ENCODE measurements at regions not wholly inside any gene's neighbourhood (a gene's known extent, or its start where the extent isn't known, plus 50 kb on each side); places are given as distances from the start of the nearest gene placed in this dataset.

DNA sequence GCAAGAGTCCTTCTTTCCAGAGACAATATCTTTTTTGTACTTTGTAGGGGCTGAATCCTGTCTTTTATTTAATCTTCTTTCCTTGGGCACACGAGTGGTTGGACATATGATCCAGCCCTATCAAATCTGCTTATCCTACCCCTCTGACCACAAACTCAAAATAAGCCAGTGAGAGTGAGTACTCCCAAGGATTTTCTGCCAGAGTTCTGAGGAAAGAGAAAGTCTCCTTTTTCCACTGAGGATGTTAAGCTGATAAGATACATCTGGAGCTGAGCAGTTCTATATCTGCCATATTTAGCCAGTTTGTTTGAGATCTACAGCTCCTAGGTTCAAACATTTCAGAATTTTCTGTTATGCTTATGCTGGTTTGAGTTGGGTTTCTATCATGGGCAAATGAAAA lies 134.8 kb upstream of the NWD2 start:
- H3K4me3 ChIP-seq (ENCODE audit: low read depth, low read length), result no peak overlapping the region
- H3K27me3 ChIP-seq (ENCODE audit: control insufficient read depth, insufficient read depth, low read length), result no peaks in the 10 kb centered on the region
- no peak for DNase-seq (ENCODE audit: low read depth)
- ChIA-PET CTCF (no interaction called here), POLR2A (no interaction called here)
- TF ChIP-seq, protein P1, sequence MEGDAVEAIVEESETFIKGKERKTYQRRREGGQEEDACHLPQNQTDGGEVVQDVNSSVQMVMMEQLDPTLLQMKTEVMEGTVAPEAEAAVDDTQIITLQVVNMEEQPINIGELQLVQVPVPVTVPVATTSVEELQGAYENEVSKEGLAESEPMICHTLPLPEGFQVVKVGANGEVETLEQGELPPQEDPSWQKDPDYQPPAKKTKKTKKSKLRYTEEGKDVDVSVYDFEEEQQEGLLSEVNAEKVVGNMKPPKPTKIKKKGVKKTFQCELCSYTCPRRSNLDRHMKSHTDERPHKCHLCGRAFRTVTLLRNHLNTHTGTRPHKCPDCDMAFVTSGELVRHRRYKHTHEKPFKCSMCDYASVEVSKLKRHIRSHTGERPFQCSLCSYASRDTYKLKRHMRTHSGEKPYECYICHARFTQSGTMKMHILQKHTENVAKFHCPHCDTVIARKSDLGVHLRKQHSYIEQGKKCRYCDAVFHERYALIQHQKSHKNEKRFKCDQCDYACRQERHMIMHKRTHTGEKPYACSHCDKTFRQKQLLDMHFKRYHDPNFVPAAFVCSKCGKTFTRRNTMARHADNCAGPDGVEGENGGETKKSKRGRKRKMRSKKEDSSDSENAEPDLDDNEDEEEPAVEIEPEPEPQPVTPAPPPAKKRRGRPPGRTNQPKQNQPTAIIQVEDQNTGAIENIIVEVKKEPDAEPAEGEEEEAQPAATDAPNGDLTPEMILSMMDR (IDR thresholded peaks at IDR 0.05; ENCODE audit: insufficient read depth, low read depth, low read length), result no peak
- no peaks in the 10 kb centered on the region for H3K36me3 ChIP-seq (ENCODE audit: control insufficient read depth, insufficient read depth, low read length)

DNA sequence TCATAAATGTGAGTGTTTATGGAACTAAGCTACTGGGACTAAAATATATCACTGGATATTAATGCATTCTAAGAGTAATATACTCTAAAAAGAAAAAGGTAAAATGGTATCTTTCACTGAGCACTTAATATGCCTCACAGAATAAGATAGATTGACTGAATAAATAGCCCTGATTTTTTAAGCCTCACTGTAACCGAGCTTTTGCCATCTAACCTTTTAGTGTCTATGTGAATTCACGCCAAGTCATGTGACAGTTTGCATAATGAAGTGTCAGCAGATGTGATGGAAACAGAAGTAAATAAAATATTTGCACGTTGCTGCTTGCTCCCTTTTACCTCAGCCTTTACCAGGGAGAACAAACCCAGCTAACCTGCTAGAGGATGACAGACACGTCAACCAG lies 119.7 kb upstream of the NWD2 start:
- CTCF ChIA-PET, result no interaction called here
- Histone ChIP-seq H3K27me3 (ENCODE audit: control insufficient read depth, insufficient read depth, low read length) (no peaks in the 10 kb centered on the region), H3K36me3 (ENCODE audit: control insufficient read depth, insufficient read depth, low read length) (no peaks in the 10 kb centered on the region), H3K4me3 (ENCODE audit: low read depth, low read length) (no peak overlapping the region)
- POLR2A ChIA-PET, result no interaction called here
- TF ChIP-seq, protein P1 (IDR thresholded peaks at IDR 0.05; ENCODE audit: insufficient read depth, low read depth, low read length), result no peak
- DNase-seq (ENCODE audit: low read depth), result no peak

DNA sequence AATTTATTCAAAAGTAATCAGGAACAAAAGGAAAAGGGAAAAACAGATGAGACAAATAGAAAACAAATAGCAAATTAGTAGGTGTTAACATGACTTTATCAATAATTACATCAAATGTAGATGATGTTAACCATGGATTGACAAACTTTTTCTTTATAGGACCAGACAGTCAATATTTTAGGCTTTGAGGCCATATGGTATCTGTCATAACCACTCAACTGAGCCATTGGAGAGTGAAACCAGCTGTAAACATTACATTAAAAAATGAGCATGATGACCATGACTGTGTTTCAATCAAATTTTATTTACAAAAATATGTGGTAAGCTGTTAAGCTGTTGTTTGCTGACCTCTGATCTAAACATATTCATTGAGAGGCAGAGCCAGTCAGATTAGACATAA lies 118.5 kb upstream of the NWD2 start:
- no peaks in the 10 kb centered on the region for H3K27me3 ChIP-seq (ENCODE audit: control insufficient read depth, insufficient read depth, low read length)
- H3K36me3 ChIP-seq (ENCODE audit: control insufficient read depth, insufficient read depth, low read length), result no peaks in the 10 kb centered on the region
- ChIA-PET POLR2A (no interaction called here), CTCF (no interaction called here)
- TF ChIP-seq, protein P1 (IDR thresholded peaks at IDR 0.05; ENCODE audit: insufficient read depth, low read depth, low read length), result no peak
- no peak for DNase-seq (ENCODE audit: low read depth)
- no peak overlapping the region for H3K4me3 ChIP-seq (ENCODE audit: low read depth, low read length)

DNA sequence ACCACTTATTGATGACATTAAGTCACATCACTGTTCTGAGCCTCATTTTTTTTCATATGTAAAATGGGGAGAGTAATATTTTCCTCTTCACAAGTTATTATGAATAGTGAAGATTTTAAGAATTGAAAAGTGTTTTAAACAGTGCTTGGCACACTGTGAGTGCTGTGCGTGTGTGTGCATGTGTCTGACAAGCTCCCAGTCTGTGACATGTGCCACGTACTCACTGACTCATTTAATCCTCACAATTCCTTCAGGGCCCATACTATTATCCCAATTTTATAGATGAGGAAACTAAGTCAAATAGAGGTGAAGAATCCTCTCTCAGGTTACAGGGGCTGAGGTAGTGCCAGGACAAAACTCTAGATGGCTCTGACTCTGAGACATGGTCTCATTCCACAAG lies 114.1 kb upstream of the NWD2 start:
- TF ChIP-seq, protein P1 (IDR thresholded peaks at IDR 0.05; ENCODE audit: insufficient read depth, low read depth, low read length), result no peak
- no peak for DNase-seq (ENCODE audit: low read depth)
- no peak overlapping the region for H3K4me3 ChIP-seq (ENCODE audit: low read depth, low read length)
- no peaks in the 10 kb centered on the region for H3K36me3 ChIP-seq (ENCODE audit: control insufficient read depth, insufficient read depth, low read length)
- no peaks in the 10 kb centered on the region for H3K27me3 ChIP-seq (ENCODE audit: control insufficient read depth, insufficient read depth, low read length)
- ChIA-PET POLR2A (no interaction called here), CTCF (no interaction called here)

DNA sequence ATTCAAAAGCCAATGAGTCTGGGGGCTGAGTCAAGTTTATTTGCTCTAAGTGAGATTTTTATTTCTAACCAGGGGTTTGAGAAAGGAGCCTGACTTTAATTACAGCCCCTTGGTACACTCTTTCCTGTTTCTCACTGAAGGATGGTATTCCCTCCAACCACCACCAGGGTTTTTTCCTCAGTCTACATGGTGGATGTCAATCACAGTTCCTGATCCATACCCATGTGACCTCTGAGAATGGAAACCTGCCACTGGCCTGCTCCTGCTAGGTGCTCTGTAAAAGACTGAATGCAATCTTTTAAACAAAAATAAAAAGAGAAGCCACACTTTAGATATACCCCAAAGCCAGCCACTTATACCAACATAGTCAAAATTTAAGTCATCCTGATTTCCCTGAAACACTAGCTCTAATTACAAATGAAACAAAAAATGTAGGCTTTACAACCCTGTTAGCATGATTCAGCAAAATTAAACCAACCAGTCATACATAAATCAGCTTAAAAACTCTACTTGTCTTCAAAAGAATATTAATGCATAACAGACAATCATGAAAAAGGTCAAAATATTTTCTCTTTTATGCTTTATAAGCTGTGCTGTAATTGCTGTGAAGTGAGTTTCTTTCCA lies 112.1 kb upstream of the NWD2 start:
- Histone ChIP-seq H3K36me3 (ENCODE audit: control insufficient read depth, insufficient read depth, low read length) (no peaks in the 10 kb centered on the region), H3K27me3 (ENCODE audit: control insufficient read depth, insufficient read depth, low read length) (no peaks in the 10 kb centered on the region), H3K4me3 (ENCODE audit: low read depth, low read length) (no peak overlapping the region)
- no peak for DNase-seq (ENCODE audit: low read depth)
- ChIA-PET CTCF (no interaction called here), POLR2A (no interaction called here)
- TF ChIP-seq, protein P1 (IDR thresholded peaks at IDR 0.05; ENCODE audit: insufficient read depth, low read depth, low read length), result no peak

All from BJ (cell line).